BLaER1 (cell line): ENCODE measurements at regions not wholly inside any gene's neighbourhood (a gene's known extent, or its start where the extent isn't known, plus 50 kb on each side); places are given as distances from the start of the nearest gene placed in this dataset.
"Not testable (repeated sequence)": the region's sequence is repeated elsewhere in the genome, so short reads cannot be mapped to it uniquely, and the experiment has no call there.

Source experiments
- H3K27ac ChIP-seq: shearing (Covaris generic); formaldehyde crosslinking; 2 replicates; pipeline ENCODE4 v1.8.1; 2022
- H3K27me3 ChIP-seq: shearing (Covaris generic); formaldehyde crosslinking; 2 replicates; pipeline ENCODE4 v1.8.1; 2022
- H3K36me3 ChIP-seq: shearing (Covaris generic); formaldehyde crosslinking; 2 replicates; pipeline ENCODE4 v1.8.1; 2022
- H3K4me1 ChIP-seq: shearing (Covaris generic); formaldehyde crosslinking; 2 replicates; pipeline ENCODE4 v1.8.1; 2022
- H3K4me2 ChIP-seq: shearing (Covaris generic); formaldehyde crosslinking; 2 replicates; pipeline ENCODE4 v1.8.1; 2022
- H3K4me3 ChIP-seq: shearing (Covaris generic); formaldehyde crosslinking; 2 replicates; pipeline ENCODE4 v1.8.1; 2022
- H3K9ac ChIP-seq: shearing (Covaris generic); formaldehyde crosslinking; 2 replicates; pipeline ENCODE4 v1.8.1; 2022
- H3K9me3 ChIP-seq: shearing (Covaris generic); formaldehyde crosslinking; 2 replicates; pipeline ENCODE4 v1.8.1; 2022
- H4K20me1 ChIP-seq: shearing (Covaris generic); formaldehyde crosslinking; 2 replicates; pipeline ENCODE4 v1.8.1; 2022
- Cebpa-rat ChIP-seq: shearing (Covaris generic); IDR thresholded peaks from 2 replicates; pipeline ENCODE4 v1.8.1; 2022

GRCh38 chr4:170827562-170828274 lies 738.0 kb upstream of the AADAT start:
- Histone ChIP-seq H3K9me3 (no peaks in the 10 kb centered on the region), H3K4me3 (no peak overlapping the region), H3K36me3 (no peaks in the 10 kb centered on the region), H3K27ac (no peak overlapping the region), H3K9ac (no peak overlapping the region), H3K4me2 (no peak overlapping the region), H3K4me1 (no peaks in the 10 kb centered on the region), H3K27me3 (no peaks in the 10 kb centered on the region), H4K20me1 (no peaks in the 10 kb centered on the region)
- TF ChIP-seq Cebpa-rat = no peak

GRCh38 chr4:170818786-170819185 lies 729.0 kb upstream of the AADAT start:
- H3K27me3 ChIP-seq = no peaks in the 10 kb centered on the region
- H4K20me1 ChIP-seq = no peaks in the 10 kb centered on the region
- H3K36me3 ChIP-seq = no peaks in the 10 kb centered on the region
- no peak overlapping the region for H3K4me2 ChIP-seq
- H3K4me1 ChIP-seq = no peaks in the 10 kb centered on the region
- peaks cover 28% of the 10 kb centered on the region for H3K9me3 ChIP-seq
- H3K4me3 ChIP-seq = no peak overlapping the region
- H3K27ac ChIP-seq = no peak overlapping the region
- no peak for TF ChIP-seq Cebpa-rat
- no peak overlapping the region for H3K9ac ChIP-seq

- no peaks in the 10 kb centered on the region for H4K20me1 ChIP-seq
- H3K36me3 ChIP-seq = no peaks in the 10 kb centered on the region
- H3K9ac ChIP-seq = no peak overlapping the region
- H3K4me2 ChIP-seq = no peak overlapping the region
- no peak overlapping the region for H3K27ac ChIP-seq
- no peaks in the 10 kb centered on the region for H3K9me3 ChIP-seq
- no peak for TF ChIP-seq Cebpa-rat
- no peaks in the 10 kb centered on the region for H3K4me1 ChIP-seq
- no peak overlapping the region for H3K4me3 ChIP-seq
- no peaks in the 10 kb centered on the region for H3K27me3 ChIP-seq
These were observed 715.6 kb upstream of the AADAT start for GRCh38 chr4:170805352-170805751.

- TF ChIP-seq Cebpa-rat = no peak
- Histone ChIP-seq H3K27me3 (no peaks in the 10 kb centered on the region), H3K4me3 (no peak overlapping the region), H3K36me3 (no peaks in the 10 kb centered on the region), H3K27ac (no peak overlapping the region), H3K9ac (no peak overlapping the region), H3K9me3 (no peaks in the 10 kb centered on the region), H3K4me2 (no peak overlapping the region), H3K4me1 (no peaks in the 10 kb centered on the region), H4K20me1 (no peaks in the 10 kb centered on the region)
These were observed 715.2 kb upstream of the AADAT start for GRCh38 chr4:170804930-170805329.

GRCh38 chr4:170803492-170803891 lies 713.7 kb upstream of the AADAT start:
- H3K36me3 ChIP-seq = no peaks in the 10 kb centered on the region
- H3K27me3 ChIP-seq = no peaks in the 10 kb centered on the region
- no peaks in the 10 kb centered on the region for H3K9me3 ChIP-seq
- H3K4me3 ChIP-seq = no peak overlapping the region
- no peak overlapping the region for H3K4me2 ChIP-seq
- no peak overlapping the region for H3K9ac ChIP-seq
- no peaks in the 10 kb centered on the region for H3K4me1 ChIP-seq
- no peak overlapping the region for H3K27ac ChIP-seq
- H4K20me1 ChIP-seq = no peaks in the 10 kb centered on the region
- no peak for TF ChIP-seq Cebpa-rat

GRCh38 chr4:170801771-170802170 lies 712.0 kb upstream of the AADAT start:
- Histone ChIP-seq H3K36me3 (no peaks in the 10 kb centered on the region), H3K27ac (no peak overlapping the region), H3K4me2 (no peak overlapping the region), H4K20me1 (no peaks in the 10 kb centered on the region), H3K27me3 (no peaks in the 10 kb centered on the region), H3K9ac (no peak overlapping the region), H3K9me3 (no peaks in the 10 kb centered on the region), H3K4me1 (no peaks in the 10 kb centered on the region), H3K4me3 (no peak overlapping the region)
- no peak for TF ChIP-seq Cebpa-rat

GRCh38 chr4:170794525-170794924 lies 704.8 kb upstream of the AADAT start:
- Histone ChIP-seq H3K4me1 (no peaks in the 10 kb centered on the region), H3K4me2 (no peak overlapping the region), H3K9ac (no peak overlapping the region), H3K27me3 (no peaks in the 10 kb centered on the region), H4K20me1 (no peaks in the 10 kb centered on the region), H3K27ac (no peak overlapping the region), H3K4me3 (no peak overlapping the region), H3K9me3 (no peaks in the 10 kb centered on the region), H3K36me3 (no peaks in the 10 kb centered on the region)
- no peak for TF ChIP-seq Cebpa-rat

GRCh38 chr4:170788540-170789051 lies 698.8 kb upstream of the AADAT start:
- H3K27me3 ChIP-seq, H4K20me1 ChIP-seq, H3K4me1 ChIP-seq, H3K9ac ChIP-seq, H3K27ac ChIP-seq, H3K4me3 ChIP-seq, H3K9me3 ChIP-seq, H3K4me2 ChIP-seq, H3K36me3 ChIP-seq: not testable (repeated sequence)

GRCh38 chr4:170777663-170778062 lies 687.9 kb upstream of the AADAT start:
- Histone ChIP-seq H3K4me2 (no peak overlapping the region), H3K36me3 (no peaks in the 10 kb centered on the region), H3K27me3 (no peaks in the 10 kb centered on the region), H3K4me3 (no peak overlapping the region), H4K20me1 (no peaks in the 10 kb centered on the region), H3K9ac (no peak overlapping the region), H3K4me1 (no peaks in the 10 kb centered on the region), H3K9me3 (no peaks in the 10 kb centered on the region), H3K27ac (no peak overlapping the region)
- no peak for TF ChIP-seq Cebpa-rat

GRCh38 chr4:170776983-170777382 lies 687.2 kb upstream of the AADAT start:
- Histone ChIP-seq H4K20me1 (no peaks in the 10 kb centered on the region), H3K27ac (no peak overlapping the region), H3K4me3 (no peak overlapping the region), H3K36me3 (no peaks in the 10 kb centered on the region), H3K4me2 (no peak overlapping the region), H3K4me1 (no peaks in the 10 kb centered on the region), H3K9me3 (no peaks in the 10 kb centered on the region), H3K27me3 (no peaks in the 10 kb centered on the region), H3K9ac (no peak overlapping the region)
- no peak for TF ChIP-seq Cebpa-rat

- no peak overlapping the region for H3K27ac ChIP-seq
- TF ChIP-seq Cebpa-rat = no peak
- H3K36me3 ChIP-seq = no peaks in the 10 kb centered on the region
- no peaks in the 10 kb centered on the region for H4K20me1 ChIP-seq
- H3K9me3 ChIP-seq = no peaks in the 10 kb centered on the region
- H3K4me1 ChIP-seq = no peaks in the 10 kb centered on the region
- H3K4me2 ChIP-seq = no peak overlapping the region
- H3K9ac ChIP-seq = no peak overlapping the region
- no peaks in the 10 kb centered on the region for H3K27me3 ChIP-seq
- no peak overlapping the region for H3K4me3 ChIP-seq
These were observed 686.1 kb upstream of the AADAT start for GRCh38 chr4:170775851-170776250.
